Small intestine (tissue), 7 donors: ENCODE measurements at regions not wholly inside any gene's neighbourhood (a gene's known extent, or its start where the extent isn't known, plus 50 kb on each side); places are given as distances from the start of the nearest gene placed in this dataset.

ENCODE experiments used
- DNase-seq, 2 donors: peaks; one replicate each; pipeline versions ENCODE4 v3.0.0 to v3.0.0-alpha.2; 2013
- FAIRE-seq: peaks from 2 replicates; lab custom pipeline; 2012; peaks lifted over from hg19 to GRCh38; lab: Jason Lieb, UNC
- H3K27ac ChIP-seq, 3 donors: one replicate each; pipeline ENCODE4 v1.5.1; 2013; ENCODE audit warnings: low read length in 2 of 3, mild to moderate bottlenecking in 2 of 3, control low read depth in 1 of 3, inconsistent platforms in 1 of 3, low read depth in 1 of 3, moderate library complexity in 1 of 3
- H3K27me3 ChIP-seq, 3 donors: one replicate each; pipeline ENCODE4 v1.6.1; 2013; ENCODE audit warnings: low read length in 3 of 3, inconsistent platforms in 1 of 3; ENCODE audit not compliant: control insufficient read depth in 3 of 3, insufficient read depth in 3 of 3
- H3K36me3 ChIP-seq, 3 donors: one replicate each; pipeline ENCODE4 v1.6.1; 2013; ENCODE audit warnings: low read length in 3 of 3, inconsistent platforms in 1 of 3, low read depth in 1 of 3, mild to moderate bottlenecking in 1 of 3, moderate library complexity in 1 of 3; ENCODE audit not compliant: control insufficient read depth in 3 of 3, insufficient read depth in 2 of 3
- H3K4me1 ChIP-seq, 3 donors: one replicate each; pipeline ENCODE4 v1.6.1; 2013; ENCODE audit warnings: low read length in 2 of 3, inconsistent platforms in 1 of 3, low read depth in 1 of 3, mild to moderate bottlenecking in 1 of 3, moderate library complexity in 1 of 3; ENCODE audit not compliant: control insufficient read depth in 3 of 3, insufficient read depth in 2 of 3
- H3K4me3 ChIP-seq, 3 donors: one replicate each; pipeline ENCODE4 v1.5.1; 2013; ENCODE audit warnings: low read length in 3 of 3, control low read depth in 1 of 3, inconsistent platforms in 1 of 3, low read depth in 1 of 3, mild to moderate bottlenecking in 1 of 3, moderate library complexity in 1 of 3
- H3K9me3 ChIP-seq, 2 donors: one replicate each; pipeline ENCODE4 v1.6.1; 2013; ENCODE audit warnings: low read depth in 1 of 2, low read length in 1 of 2; ENCODE audit not compliant: control insufficient read depth in 2 of 2, insufficient read depth in 1 of 2
- WGBS, 3 donors: extraction: QIAGEN DNeasy Blood & Tissue Kit; methylation state at CpG; one replicate each; pipeline ENCODE4 v1.1.7; 2013; 5-methylcytosine and 5-hydroxymethylcytosine counted together
- donor health status: healthy with polysubstance abuse.
- donor health status: control.
- donor health status: control.
- donor health status: Bipolar disorder and iron deficiency.
- donor health status: healthy.

DNA sequence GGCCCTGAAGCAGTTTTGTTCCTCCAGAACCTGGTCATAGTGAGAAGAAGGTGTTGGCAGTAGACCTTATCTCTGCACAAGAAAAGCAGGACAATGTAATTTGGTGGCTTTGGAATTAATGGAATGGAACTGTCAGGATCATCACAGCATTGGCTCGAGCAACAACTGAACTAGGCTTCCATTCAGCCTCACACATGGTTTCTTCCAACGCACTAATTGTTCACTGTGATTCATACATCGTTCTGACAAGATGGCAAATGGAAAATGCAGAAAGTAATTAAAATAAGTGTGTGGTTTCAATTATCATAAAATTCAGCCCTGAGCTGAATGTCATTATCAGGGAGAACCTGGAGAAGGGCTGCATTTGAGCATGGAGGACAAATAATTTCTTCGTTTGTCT is 80.6 kb downstream of the MFSD1 start:
- WGBS, 3 donors = 75 to 83% (median 80%) methylated on average over 4 of the region's 4 CpGs
- Histone ChIP-seq H3K27ac (no peak overlapping the region), H3K9me3 (peaks cover 0 to 8% of the 10 kb centered on the region in 2 donors), H3K36me3 (no peaks in the 10 kb centered on the region), H3K4me1 (no peaks in the 10 kb centered on the region), H3K27me3 (no peaks in the 10 kb centered on the region), H3K4me3 (no peak overlapping the region)
- FAIRE-seq = no peak
- DNase-seq = no peak

DNA sequence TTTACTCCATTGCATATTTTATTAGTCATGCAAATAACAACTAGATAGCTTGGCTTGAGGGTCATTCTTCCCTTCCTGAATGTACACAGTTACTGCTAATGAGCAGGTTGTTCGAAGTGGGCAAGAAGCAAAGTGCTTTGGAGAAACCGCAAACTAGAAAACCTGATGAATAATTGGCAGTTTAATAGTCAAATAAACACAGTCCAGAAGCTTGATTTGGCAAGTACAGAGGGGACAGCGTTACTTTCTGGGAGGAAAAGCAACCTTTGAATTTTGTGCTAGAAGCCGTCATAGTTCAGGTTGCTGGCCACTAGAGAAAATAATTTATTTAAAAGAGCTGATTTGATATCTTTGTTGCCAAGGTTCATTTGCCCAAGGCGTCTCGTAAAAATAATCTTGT is 94.9 kb downstream of the MFSD1 start:
- no peaks in the 10 kb centered on the region for H3K27me3 ChIP-seq
- no peak overlapping the region for H3K4me3 ChIP-seq
- no peak overlapping the region for H3K27ac ChIP-seq
- peaks cover 0 to 2% of the 10 kb centered on the region in 2 donors for H3K9me3 ChIP-seq
- FAIRE-seq (no peak), DNase-seq (no peak)
- no peaks in the 10 kb centered on the region for H3K36me3 ChIP-seq
- no peaks in the 10 kb centered on the region for H3K4me1 ChIP-seq
- WGBS, 3 donors = 16 to 59% (median 38%) methylated on average over 6 of the region's 6 CpGs

DNA sequence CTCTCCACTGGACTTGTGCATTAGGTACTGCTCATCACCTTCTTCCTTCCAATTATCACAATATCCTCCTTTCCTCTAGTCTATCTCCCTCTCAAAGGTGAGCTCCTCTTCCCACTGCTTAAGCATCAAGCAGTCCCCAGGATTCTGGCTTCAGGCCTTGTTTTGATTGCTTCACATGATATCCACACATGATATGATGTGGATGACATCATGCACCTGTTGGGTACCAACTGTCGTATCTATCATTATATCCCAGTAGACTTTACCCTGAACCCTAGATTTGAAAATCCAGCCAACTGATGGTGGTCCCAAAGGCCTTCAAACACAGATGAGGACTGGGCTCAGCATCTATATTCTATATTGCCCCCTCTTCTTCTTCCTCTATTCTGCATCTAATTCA is 104.9 kb downstream of the MFSD1 start:
- WGBS, 3 donors = 62 to 88% (median 66%) methylated on average over 1 of the region's 1 CpG
- FAIRE-seq (no peak), DNase-seq (no peak)
- no peaks in the 10 kb centered on the region for H3K4me1 ChIP-seq
- no peaks in the 10 kb centered on the region for H3K36me3 ChIP-seq
- H3K9me3 ChIP-seq = no peaks in the 10 kb centered on the region
- H3K4me3 ChIP-seq = no peak overlapping the region
- no peaks in the 10 kb centered on the region for H3K27me3 ChIP-seq
- H3K27ac ChIP-seq = no peak overlapping the region

DNA sequence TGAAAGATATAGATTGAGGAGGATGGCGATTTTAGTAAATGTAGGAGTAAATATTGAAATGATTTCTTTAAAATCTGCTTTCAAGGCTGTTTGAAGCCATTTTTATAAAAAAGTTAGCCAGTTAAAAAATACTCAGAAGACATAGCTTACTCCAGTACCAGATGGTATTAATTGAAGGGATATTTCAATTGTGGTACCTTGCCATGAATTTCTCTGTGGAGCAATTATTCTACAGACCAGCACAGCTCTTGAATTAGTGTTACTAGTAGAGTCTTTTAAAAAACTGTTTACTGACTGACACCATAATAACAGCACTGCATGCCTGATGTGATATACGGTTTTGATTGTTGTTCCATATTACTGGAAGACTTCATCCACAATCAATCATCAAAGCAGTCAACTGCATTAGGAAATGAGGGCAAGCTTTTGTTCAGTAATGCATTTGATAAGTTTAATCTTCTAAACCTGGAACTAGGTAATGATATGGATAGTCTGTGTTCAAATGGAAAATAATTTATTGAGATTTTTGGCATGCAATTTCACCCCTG is 106.4 kb downstream of the MFSD1 start:
- FAIRE-seq = no peak

DNA sequence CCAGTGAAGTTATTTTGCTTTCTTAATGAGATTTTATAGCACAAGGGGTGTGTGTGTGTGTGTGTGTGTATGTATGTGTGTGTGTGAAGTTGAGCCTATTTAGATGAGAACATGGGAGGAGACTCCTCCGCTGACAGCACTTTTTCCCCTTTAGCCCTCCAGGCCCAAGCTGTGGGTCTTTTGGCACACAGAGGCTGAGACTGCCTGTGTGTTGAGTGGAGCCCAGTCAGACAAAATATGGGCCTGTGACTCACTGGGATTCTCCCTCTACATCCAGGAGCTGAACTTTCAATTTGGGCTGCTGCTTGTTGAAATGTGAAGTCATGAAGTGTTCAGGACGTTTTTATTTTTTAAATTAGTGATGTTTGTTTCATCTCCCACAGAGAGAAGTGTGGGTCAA is 108.0 kb downstream of the MFSD1 start:
- Histone ChIP-seq H3K36me3 (no peaks in the 10 kb centered on the region), H3K9me3 (no peaks in the 10 kb centered on the region), H3K27ac (no peak overlapping the region), H3K27me3 (no peaks in the 10 kb centered on the region), H3K4me1 (no peaks in the 10 kb centered on the region), H3K4me3 (no peak overlapping the region)
- no peak for DNase-seq
- FAIRE-seq = no peak
- 46 to 51% (median 50%) methylated on average over 2 of the region's 2 CpGs for WGBS, 3 donors

More for the DNA sequence above, 106.4 kb downstream of the MFSD1 start:
- Histone ChIP-seq H3K36me3 (no peaks in the 10 kb centered on the region), H3K4me1 (no peaks in the 10 kb centered on the region), H3K9me3 (no peaks in the 10 kb centered on the region), H3K4me3 (no peak overlapping the region), H3K27me3 (no peaks in the 10 kb centered on the region), H3K27ac (no peak overlapping the region)
- 60 to 74% (median 70%) methylated on average over 2 of the region's 2 CpGs for WGBS, 3 donors
- no peak for DNase-seq

DNA sequence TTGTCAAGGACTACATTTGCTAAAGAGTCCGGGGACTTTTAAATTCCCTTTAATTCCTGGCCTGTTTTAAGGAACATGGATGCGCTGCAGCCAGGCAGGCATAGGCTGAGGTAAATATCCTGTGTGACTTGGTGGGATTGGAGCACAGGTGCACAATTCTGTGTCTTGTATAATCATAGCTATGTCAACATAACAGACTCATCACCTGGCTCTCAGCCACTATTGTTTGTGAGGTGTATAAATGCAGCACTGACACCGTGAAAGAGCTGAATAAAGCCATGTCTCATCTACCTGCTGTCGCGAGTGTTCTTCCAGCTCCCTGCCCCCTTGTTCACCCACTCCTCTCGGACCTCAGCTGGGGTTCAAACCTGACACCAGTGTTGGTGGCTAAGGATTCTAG is 109.7 kb downstream of the MFSD1 start:
- Histone ChIP-seq H3K36me3 (no peaks in the 10 kb centered on the region), H3K27ac (no peak overlapping the region), H3K4me3 (no peak overlapping the region), H3K4me1 (no peaks in the 10 kb centered on the region), H3K27me3 (no peaks in the 10 kb centered on the region), H3K9me3 (no peaks in the 10 kb centered on the region)
- WGBS, 3 donors = 81 to 88% (median 87%) methylated on average over 6 of the region's 6 CpGs
- FAIRE-seq (no peak), DNase-seq (no peak)

DNA sequence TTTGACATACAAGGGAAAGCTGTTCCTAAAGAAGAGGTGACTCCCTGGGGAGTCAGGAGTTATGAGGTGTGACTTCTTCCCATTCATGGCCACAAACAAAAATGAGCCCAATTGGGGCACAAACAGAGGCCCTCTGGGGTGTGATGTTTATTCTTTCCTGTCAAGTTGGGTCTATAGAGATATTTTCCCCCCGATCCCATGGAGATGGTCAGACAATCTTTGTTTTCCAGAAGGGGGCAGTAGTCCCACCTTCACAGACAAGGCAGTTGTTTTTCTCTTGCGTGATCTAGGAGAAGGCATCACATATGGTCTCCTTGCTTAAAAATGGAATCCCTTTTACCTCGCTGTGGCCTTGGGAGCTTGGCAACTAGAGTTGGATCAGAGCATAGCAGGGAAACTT is 110.3 kb downstream of the MFSD1 start:
- H3K9me3 ChIP-seq = no peaks in the 10 kb centered on the region
- no peak overlapping the region for H3K4me3 ChIP-seq
- no peaks in the 10 kb centered on the region for H3K36me3 ChIP-seq
- 70 to 77% (median 72%) methylated on average over 3 of the region's 3 CpGs for WGBS, 3 donors
- FAIRE-seq (no peak), DNase-seq (no peak)
- no peaks in the 10 kb centered on the region for H3K4me1 ChIP-seq
- no peaks in the 10 kb centered on the region for H3K27me3 ChIP-seq
- H3K27ac ChIP-seq = no peak overlapping the region

DNA sequence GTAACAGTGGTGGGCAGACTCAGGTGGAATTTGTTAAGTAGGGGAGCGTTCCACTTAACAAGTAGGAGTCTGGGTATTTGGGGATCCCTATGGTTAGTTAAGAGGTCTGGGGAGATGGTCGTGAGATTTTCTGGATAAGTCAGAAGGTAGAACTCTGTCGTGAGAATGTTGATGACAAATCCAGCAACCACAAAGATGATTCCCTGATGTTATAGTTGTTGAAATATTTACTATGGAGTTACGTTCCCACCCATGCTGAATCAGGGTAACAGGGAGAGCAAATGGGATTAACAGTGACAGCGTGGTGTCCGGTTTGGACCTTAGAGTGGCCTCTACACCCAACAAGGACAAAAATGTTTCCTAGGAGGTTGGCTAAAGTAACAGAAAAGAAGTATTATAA is 110.8 kb downstream of the MFSD1 start:
- Histone ChIP-seq H3K36me3 (no peaks in the 10 kb centered on the region), H3K4me3 (no peak overlapping the region), H3K9me3 (no peaks in the 10 kb centered on the region), H3K4me1 (no peaks in the 10 kb centered on the region), H3K27me3 (no peaks in the 10 kb centered on the region), H3K27ac (no peak overlapping the region)
- FAIRE-seq (no peak), DNase-seq (no peak)
- 85 to 88% (median 88%) methylated on average over 6 of the region's 6 CpGs for WGBS, 3 donors

DNA sequence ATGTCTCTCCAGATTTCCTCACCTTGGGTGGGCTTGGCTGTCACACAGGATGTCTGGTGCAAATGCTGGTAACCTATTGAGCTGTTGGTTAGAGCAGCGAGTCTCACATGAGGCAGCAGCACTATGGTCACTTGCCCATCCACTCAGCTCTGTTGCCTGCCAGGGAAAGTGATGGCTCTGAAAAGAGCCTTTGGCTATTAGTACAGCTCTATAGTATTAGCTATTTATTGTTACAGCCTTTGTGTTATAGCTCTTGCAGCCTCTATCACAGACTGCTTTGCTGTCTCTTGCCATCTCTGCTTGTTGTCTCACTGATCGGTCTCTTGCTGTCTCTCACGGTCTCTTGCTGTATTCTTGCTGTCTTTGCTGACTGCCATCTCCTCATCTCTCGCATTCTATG is 114.3 kb downstream of the MFSD1 start:
- Histone ChIP-seq H3K4me3 (no peak overlapping the region), H3K27me3 (no peaks in the 10 kb centered on the region), H3K36me3 (no peaks in the 10 kb centered on the region), H3K9me3 (no peaks in the 10 kb centered on the region), H3K4me1 (no peaks in the 10 kb centered on the region), H3K27ac (no peak overlapping the region)
- WGBS, 3 donors = 89 to 93% (median 90%) methylated on average over 4 of the region's 4 CpGs
- DNase-seq (no peak), FAIRE-seq (no peak)
